ENCODE measurements at regions not wholly inside any gene's neighbourhood (a gene's known extent, or its start where the extent isn't known, plus 50 kb on each side); places are given as distances from the start of the nearest gene placed in this dataset.

- peak in 4 of 5 experiments; percentile 17 to 31 (median 26) for TF ChIP-seq CTCF (IDR thresholded peaks at IDR 0.05)
- TF ChIP-seq POLR2A (IDR thresholded peaks at IDR 0.05): no peak
- TF ChIP-seq EP300 (IDR thresholded peaks at IDR 0.05): no peak
- no peak for DNase-seq (ENCODE audit: low spot score in 2 of 2)
- no peaks in the 10 kb centered on the region for H3K27me3 ChIP-seq
- H3K36me3 ChIP-seq: no peaks in the 10 kb centered on the region
- H3K9me3 ChIP-seq: no peaks in the 10 kb centered on the region
- peak overlapping the region in 1 of 4 donors; percentile 4 for H3K27ac ChIP-seq
- 44 to 45% methylated on average over 11 of the region's 11 CpGs for WGBS, 2 donors
- peaks cover 0 to 21% (median 0%) of the 10 kb centered on the region in 4 donors for H3K4me1 ChIP-seq
- no peak overlapping the region for H3K4me3 ChIP-seq
Measured at GRCh38 chr9:16039218-16039987, 486.6 kb downstream of the CCDC171 start.

GRCh38 chr9:16039988-16040761 lies 487.3 kb downstream of the CCDC171 start:
- TF ChIP-seq POLR2A (IDR thresholded peaks at IDR 0.05): no peak
- no peak for TF ChIP-seq EP300 (IDR thresholded peaks at IDR 0.05)
- TF ChIP-seq CTCF (IDR thresholded peaks at IDR 0.05): no peak
- H3K36me3 ChIP-seq: no peaks in the 10 kb centered on the region
- peak overlapping the region in 1 of 4 donors; percentile 4 for H3K27ac ChIP-seq
- no peak overlapping the region for H3K4me3 ChIP-seq
- H3K27me3 ChIP-seq: no peaks in the 10 kb centered on the region
- WGBS, 2 donors: 56 to 62% methylated on average over 10 of the region's 10 CpGs
- DNase-seq (ENCODE audit: low spot score in 2 of 2): no peak
- H3K4me1 ChIP-seq: peaks cover 0 to 24% (median 0%) of the 10 kb centered on the region in 4 donors
- no peaks in the 10 kb centered on the region for H3K9me3 ChIP-seq

GRCh38 chr9:16043756-16044578 lies 491.1 kb downstream of the CCDC171 start:
- peaks cover 0 to 24% (median 0%) of the 10 kb centered on the region in 4 donors for H3K4me1 ChIP-seq
- H3K27ac ChIP-seq: no peak overlapping the region
- H3K9me3 ChIP-seq: no peaks in the 10 kb centered on the region
- 33 to 41% methylated on average over 5 of the region's 5 CpGs for WGBS, 2 donors
- H3K4me3 ChIP-seq: no peak overlapping the region
- no peaks in the 10 kb centered on the region for H3K27me3 ChIP-seq
- no peak for TF ChIP-seq CTCF (IDR thresholded peaks at IDR 0.05)
- no peak for TF ChIP-seq EP300 (IDR thresholded peaks at IDR 0.05)
- no peak for TF ChIP-seq POLR2A (IDR thresholded peaks at IDR 0.05)
- H3K36me3 ChIP-seq: no peaks in the 10 kb centered on the region
- no peak for DNase-seq (ENCODE audit: low spot score in 2 of 2)

- 45 to 60% methylated on average over 2 of the region's 2 CpGs for WGBS, 2 donors
- H3K9me3 ChIP-seq: no peaks in the 10 kb centered on the region
- H3K36me3 ChIP-seq: no peaks in the 10 kb centered on the region
- H3K4me1 ChIP-seq: peaks cover 0 to 20% (median 0%) of the 10 kb centered on the region in 4 donors
- no peak overlapping the region for H3K27ac ChIP-seq
- H3K27me3 ChIP-seq: no peaks in the 10 kb centered on the region
- TF ChIP-seq POLR2A (IDR thresholded peaks at IDR 0.05): no peak
- TF ChIP-seq CTCF (IDR thresholded peaks at IDR 0.05): no peak
- TF ChIP-seq EP300 (IDR thresholded peaks at IDR 0.05): no peak
- no peak for DNase-seq (ENCODE audit: low spot score in 2 of 2)
- no peak overlapping the region for H3K4me3 ChIP-seq
Measured at GRCh38 chr9:16044579-16044881, 491.7 kb downstream of the CCDC171 start.

All from tibial nerve (tissue), 4 donors.